Progenitor cell of endocrine pancreas (in vitro differentiated cells): ENCODE measurements at regions not wholly inside any gene's neighbourhood (a gene's known extent, or its start where the extent isn't known, plus 50 kb on each side); places are given as distances from the start of the nearest gene placed in this dataset. TPM values are rescaled to one million over a fixed set of nuclear protein-coding genes. Genes with fewer than 3 reads are reported as not detected.

Experiments
- DNase-seq: peaks from one replicate; pipeline ENCODE4 v3.0.0; 2021; ENCODE audit warnings: low spot score; ENCODE audit not compliant: unreplicated experiment
- H3K27ac Mint-ChIP-seq: 2 replicates; pipeline ENCODE4 v1.8.0; 2021; ENCODE audit warnings: mild to moderate bottlenecking, moderate library complexity, mixed read lengths
- H3K27me3 Mint-ChIP-seq: 2 replicates; pipeline ENCODE4 v1.8.0; 2021; ENCODE audit warnings: mixed read lengths
- H3K36me3 Mint-ChIP-seq: 2 replicates; pipeline ENCODE4 v1.8.0; 2022; ENCODE audit warnings: mixed read lengths; ENCODE audit not compliant: insufficient read depth
- H3K4me1 Mint-ChIP-seq: 2 replicates; pipeline ENCODE4 v1.8.0; 2021; ENCODE audit warnings: low read depth, mixed read lengths
- H3K4me3 Mint-ChIP-seq: 2 replicates; pipeline ENCODE4 v1.8.0; 2021; ENCODE audit warnings: low read depth, mild to moderate bottlenecking, moderate library complexity, mixed read lengths
- H3K9me3 Mint-ChIP-seq: 2 replicates; pipeline ENCODE4 v1.8.0; 2021; ENCODE audit warnings: low read depth, mixed read lengths
- CTCF ChIP-seq: fragments of 200-600 bp; sonication (generic); IDR thresholded peaks from one replicate; pipeline ENCODE4 v1.5.0; 2021; ENCODE audit warnings: antibody characterized with exemption, mild to moderate bottlenecking; ENCODE audit not compliant: unreplicated experiment
- microRNA-seq: library from miRNA; unstranded; fragments of <30 nt; microRNA quantifications from one replicate; pipeline ENCODE4 v1.1.0, GENCODE V29; 2020; ENCODE audit warnings: borderline number of aligned reads; ENCODE audit not compliant: unreplicated experiment

DNA sequence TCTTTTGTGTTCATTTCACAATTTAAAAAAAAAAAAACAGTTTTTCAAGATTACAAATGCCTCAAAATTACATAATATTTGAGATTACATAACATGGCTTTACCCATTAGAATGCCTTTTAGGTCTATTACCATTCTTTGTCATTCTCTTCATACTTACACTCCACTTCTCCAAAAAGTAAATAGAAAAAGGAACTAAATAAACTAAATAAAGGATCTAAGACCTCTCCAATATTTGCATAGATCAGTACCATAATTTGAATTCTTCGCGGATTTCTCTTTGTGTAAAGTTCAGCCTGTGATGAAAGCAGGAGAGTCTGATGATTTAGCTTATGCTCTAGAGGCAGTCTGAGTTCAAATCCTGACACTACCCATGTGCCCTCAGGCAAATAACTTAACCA is 56.4 kb upstream of the C1GALT1 start:
- Mint-ChIP-seq H3K4me1 (peaks cover 2% of the 10 kb centered on the region), H3K4me3 (no peak overlapping the region), H3K36me3 (no peaks in the 10 kb centered on the region), H3K27ac (no peak overlapping the region), H3K27me3 (peaks cover 12% of the 10 kb centered on the region), H3K9me3 (no peaks in the 10 kb centered on the region)
- no peak for TF ChIP-seq CTCF
- no peak for DNase-seq

- no peaks in the 10 kb centered on the region for H3K9me3 Mint-ChIP-seq
- no peak for DNase-seq
- H3K27me3 Mint-ChIP-seq, result peaks cover 16% of the 10 kb centered on the region
- H3K27ac Mint-ChIP-seq, result no peak overlapping the region
- no peaks in the 10 kb centered on the region for H3K36me3 Mint-ChIP-seq
- H3K4me1 Mint-ChIP-seq, result peaks cover 2% of the 10 kb centered on the region
- no peak overlapping the region for H3K4me3 Mint-ChIP-seq
- TF ChIP-seq CTCF, result no peak
Measured at GRCh38 chr7:7127773-7128172, 54.6 kb upstream of the C1GALT1 start.

DNA sequence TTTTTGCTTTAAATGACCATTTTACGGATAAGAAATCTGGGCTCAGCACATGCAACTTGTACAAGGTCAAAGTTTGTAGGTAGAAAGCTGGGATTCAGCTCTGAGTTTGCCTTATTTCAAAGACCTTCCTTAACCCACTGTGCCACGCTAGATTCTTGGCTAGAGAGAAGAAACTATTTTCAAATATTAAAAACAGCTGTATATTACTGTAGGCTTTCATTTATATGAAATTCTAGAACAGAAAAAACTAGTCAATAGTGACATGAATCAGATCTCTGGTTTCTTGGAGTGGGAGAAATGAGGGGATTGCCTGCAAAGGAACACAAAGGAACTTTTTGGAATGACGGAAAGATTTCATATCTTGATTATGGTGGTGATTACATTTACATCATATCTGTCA is 53.0 kb upstream of the C1GALT1 start:
- no peak for DNase-seq
- Mint-ChIP-seq H3K27me3 (peaks cover 14% of the 10 kb centered on the region), H3K4me1 (peaks cover 9% of the 10 kb centered on the region), H3K4me3 (no peak overlapping the region), H3K36me3 (no peaks in the 10 kb centered on the region), H3K27ac (no peak overlapping the region), H3K9me3 (no peaks in the 10 kb centered on the region)
- TF ChIP-seq CTCF, result no peak

DNA sequence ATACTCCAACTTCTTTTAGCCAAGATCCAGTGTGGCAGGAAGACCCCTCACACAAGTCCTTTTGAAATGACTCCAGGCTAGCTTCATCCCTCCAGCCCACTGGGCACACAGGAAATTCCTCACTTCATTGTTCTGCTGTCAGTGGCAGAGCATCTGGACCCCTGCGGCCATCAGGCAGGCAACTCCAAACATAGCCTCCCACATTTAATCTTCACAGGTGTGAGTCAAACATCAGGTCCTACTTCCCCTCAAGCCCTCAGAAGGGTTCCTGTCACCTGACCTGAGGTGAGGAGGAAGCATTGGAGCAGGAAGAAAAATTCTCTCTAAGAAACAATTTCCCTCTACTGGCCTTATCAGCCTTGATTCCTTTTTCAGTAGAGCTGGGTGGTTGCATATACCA is 51.1 kb upstream of the C1GALT1 start:
- no peaks in the 10 kb centered on the region for H3K36me3 Mint-ChIP-seq
- no peak for DNase-seq
- H3K9me3 Mint-ChIP-seq, result no peaks in the 10 kb centered on the region
- H3K27ac Mint-ChIP-seq, result no peak overlapping the region
- no peak overlapping the region for H3K4me3 Mint-ChIP-seq
- TF ChIP-seq CTCF, result no peak
- peaks cover 13% of the 10 kb centered on the region for H3K27me3 Mint-ChIP-seq
- H3K4me1 Mint-ChIP-seq, result peaks cover 16% of the 10 kb centered on the region

Small RNA genes in the stretch of these regions (microRNA-seq; reads per million reads assigned to microRNA genes)
- not detected for gene MIR3683
